ENCODE measurements at regions not wholly inside any gene's neighbourhood (a gene's known extent, or its start where the extent isn't known, plus 50 kb on each side); places are given as distances from the start of the nearest gene placed in this dataset.
A peak's percentile ranks its signal among the peaks of the same experiment; 100 is the strongest.

GRCh38 chr2:236686561-236686960 is 116.9 kb downstream of the ACKR3 start:
- TF ChIP-seq POLR2A (IDR thresholded peaks at IDR 0.05) (no peak), CTCF (IDR thresholded peaks at IDR 0.05) (no peak)
- intact Hi-C loops (cut with DNase I), result no loop called here
- no peak overlapping the region for H3K27ac ChIP-seq
- DNase-seq (no peak), ATAC-seq (no peak)
- H3K9me3 ChIP-seq, result no peaks in the 10 kb centered on the region
- H3K36me3 ChIP-seq (replicated peaks in 1 of 2; ENCODE audit: insufficient read depth in 1 of 2, low read depth in 2 of 2), result no peaks in the 10 kb centered on the region
- 79 to 86% methylated on average over 2 of the region's 2 CpGs for WGBS, 2 donors
- no peaks in the 10 kb centered on the region for H3K4me1 ChIP-seq
- H3K27me3 ChIP-seq, result no peaks in the 10 kb centered on the region
- no peak overlapping the region for H3K4me3 ChIP-seq

DNA sequence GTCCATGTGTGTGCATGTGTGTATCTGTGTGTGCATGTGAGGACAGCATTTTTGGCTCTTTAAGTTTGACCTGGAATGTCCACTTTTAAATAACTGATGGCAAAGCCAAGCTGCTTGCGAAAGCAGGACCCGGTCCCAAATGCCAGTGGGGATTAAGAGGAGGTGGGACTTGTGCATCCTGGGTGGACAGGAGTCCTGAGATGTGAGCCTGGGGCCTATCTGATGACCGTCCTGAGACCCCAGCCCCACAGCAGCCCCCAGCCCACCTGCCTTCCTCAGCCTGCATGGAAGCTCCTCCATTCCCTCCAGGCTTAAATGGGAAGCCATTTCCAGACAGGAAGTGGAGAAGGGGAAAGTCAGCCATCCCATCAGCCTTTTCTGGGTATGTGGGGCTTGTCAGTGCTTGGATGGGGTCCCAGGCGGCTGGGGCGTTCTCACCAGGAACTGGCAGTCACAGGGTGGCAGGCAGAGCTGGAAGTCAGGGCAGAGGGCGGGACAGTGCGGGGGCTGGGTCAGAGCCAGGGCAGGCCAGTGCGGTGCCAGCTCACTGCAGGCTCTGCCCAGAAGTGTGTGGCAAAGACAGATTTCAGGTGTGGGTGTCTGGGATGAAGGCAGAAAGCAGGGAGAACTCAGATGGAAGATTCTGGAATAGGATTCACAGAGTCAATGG is 117.8 kb downstream of the ACKR3 start:
- WGBS, 2 donors, result 31 to 40% methylated on average over 7 to 8 of the region's 8 CpGs
- Histone ChIP-seq H3K9me3 (no peaks in the 10 kb centered on the region), H3K36me3 (replicated peaks in 1 of 2; ENCODE audit: insufficient read depth in 1 of 2, low read depth in 2 of 2) (no peaks in the 10 kb centered on the region), H3K4me1 (no peaks in the 10 kb centered on the region), H3K27me3 (no peaks in the 10 kb centered on the region), H3K4me3 (no peak overlapping the region), H3K27ac (no peak overlapping the region)
- DNase-seq (peak in 3 of 4 donors; percentile 20 to 39 (median 24)), ATAC-seq (no peak)
- TF ChIP-seq CTCF (IDR thresholded peaks at IDR 0.05) (no peak), POLR2A (IDR thresholded peaks at IDR 0.05) (no peak)
- intact Hi-C loops (cut with DNase I), result no loop called here

GRCh38 chr2:236688157-236688556 is 118.5 kb downstream of the ACKR3 start:
- intact Hi-C loops (cut with DNase I), result no loop called here
- DNase-seq, result no peak

GRCh38 chr2:236688563-236689392 is 119.2 kb downstream of the ACKR3 start:
- Histone ChIP-seq H3K4me1 (no peaks in the 10 kb centered on the region), H3K9me3 (no peaks in the 10 kb centered on the region), H3K36me3 (replicated peaks in 1 of 2; ENCODE audit: insufficient read depth in 1 of 2, low read depth in 2 of 2) (no peaks in the 10 kb centered on the region), H3K4me3 (no peak overlapping the region), H3K27me3 (no peaks in the 10 kb centered on the region), H3K27ac (no peak overlapping the region)
- ATAC-seq (no peak), DNase-seq (no peak)
- WGBS, 2 donors, result 72 to 76% methylated on average over 19 to 23 of the region's 23 CpGs
- TF ChIP-seq POLR2A (IDR thresholded peaks at IDR 0.05) (no peak), CTCF (IDR thresholded peaks at IDR 0.05) (no peak)
- intact Hi-C loops (cut with DNase I), result no loop called here

More at GRCh38 chr2:236688157-236688556, 118.5 kb downstream of the ACKR3 start:
- Histone ChIP-seq H3K27ac (no peak overlapping the region), H3K27me3 (no peaks in the 10 kb centered on the region), H3K9me3 (no peaks in the 10 kb centered on the region), H3K4me1 (no peaks in the 10 kb centered on the region), H3K4me3 (no peak overlapping the region), H3K36me3 (replicated peaks in 1 of 2; ENCODE audit: insufficient read depth in 1 of 2, low read depth in 2 of 2) (no peaks in the 10 kb centered on the region)
- no peak for ATAC-seq
- 95 to 96% methylated on average over 6 of the region's 6 CpGs for WGBS, 2 donors
- TF ChIP-seq CTCF (IDR thresholded peaks at IDR 0.05) (no peak), POLR2A (IDR thresholded peaks at IDR 0.05) (no peak)

Measured in body of pancreas (tissue), 4 donors.